ENCODE measurements at regions not wholly inside any gene's neighbourhood (a gene's known extent, or its start where the extent isn't known, plus 50 kb on each side); places are given as distances from the start of the nearest gene placed in this dataset.

DNA sequence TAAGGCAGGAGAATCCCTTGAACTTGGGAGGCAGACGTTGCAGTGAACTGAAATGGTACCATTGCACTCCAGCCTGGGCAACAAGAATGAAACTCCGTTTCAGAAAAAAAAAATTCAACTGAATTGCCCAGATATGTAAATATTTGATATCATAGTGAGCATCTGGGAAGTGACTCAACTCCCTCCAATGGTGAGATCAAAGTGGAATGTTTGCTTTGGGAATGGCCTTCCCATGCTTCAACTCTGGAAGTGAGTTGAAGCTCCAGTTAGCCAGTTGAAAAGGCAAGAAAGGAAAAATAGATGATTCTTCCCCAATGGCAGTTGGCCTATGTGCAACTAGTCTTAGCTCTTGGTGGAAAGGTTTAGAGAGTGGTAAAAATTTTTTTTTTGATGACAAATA, 131.6 kb upstream of the CMC1 start:
- TF ChIP-seq EP300 (conservative IDR thresholded peaks at IDR 0.05; ENCODE audit: poor library complexity, severe bottlenecking), result no peak
- TF ChIP-seq, protein P1, sequence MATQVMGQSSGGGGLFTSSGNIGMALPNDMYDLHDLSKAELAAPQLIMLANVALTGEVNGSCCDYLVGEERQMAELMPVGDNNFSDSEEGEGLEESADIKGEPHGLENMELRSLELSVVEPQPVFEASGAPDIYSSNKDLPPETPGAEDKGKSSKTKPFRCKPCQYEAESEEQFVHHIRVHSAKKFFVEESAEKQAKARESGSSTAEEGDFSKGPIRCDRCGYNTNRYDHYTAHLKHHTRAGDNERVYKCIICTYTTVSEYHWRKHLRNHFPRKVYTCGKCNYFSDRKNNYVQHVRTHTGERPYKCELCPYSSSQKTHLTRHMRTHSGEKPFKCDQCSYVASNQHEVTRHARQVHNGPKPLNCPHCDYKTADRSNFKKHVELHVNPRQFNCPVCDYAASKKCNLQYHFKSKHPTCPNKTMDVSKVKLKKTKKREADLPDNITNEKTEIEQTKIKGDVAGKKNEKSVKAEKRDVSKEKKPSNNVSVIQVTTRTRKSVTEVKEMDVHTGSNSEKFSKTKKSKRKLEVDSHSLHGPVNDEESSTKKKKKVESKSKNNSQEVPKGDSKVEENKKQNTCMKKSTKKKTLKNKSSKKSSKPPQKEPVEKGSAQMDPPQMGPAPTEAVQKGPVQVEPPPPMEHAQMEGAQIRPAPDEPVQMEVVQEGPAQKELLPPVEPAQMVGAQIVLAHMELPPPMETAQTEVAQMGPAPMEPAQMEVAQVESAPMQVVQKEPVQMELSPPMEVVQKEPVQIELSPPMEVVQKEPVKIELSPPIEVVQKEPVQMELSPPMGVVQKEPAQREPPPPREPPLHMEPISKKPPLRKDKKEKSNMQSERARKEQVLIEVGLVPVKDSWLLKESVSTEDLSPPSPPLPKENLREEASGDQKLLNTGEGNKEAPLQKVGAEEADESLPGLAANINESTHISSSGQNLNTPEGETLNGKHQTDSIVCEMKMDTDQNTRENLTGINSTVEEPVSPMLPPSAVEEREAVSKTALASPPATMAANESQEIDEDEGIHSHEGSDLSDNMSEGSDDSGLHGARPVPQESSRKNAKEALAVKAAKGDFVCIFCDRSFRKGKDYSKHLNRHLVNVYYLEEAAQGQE (IDR thresholded peaks at IDR 0.05; ENCODE audit: borderline replicate concordance), result no peak
- TF ChIP-seq, protein P2, sequence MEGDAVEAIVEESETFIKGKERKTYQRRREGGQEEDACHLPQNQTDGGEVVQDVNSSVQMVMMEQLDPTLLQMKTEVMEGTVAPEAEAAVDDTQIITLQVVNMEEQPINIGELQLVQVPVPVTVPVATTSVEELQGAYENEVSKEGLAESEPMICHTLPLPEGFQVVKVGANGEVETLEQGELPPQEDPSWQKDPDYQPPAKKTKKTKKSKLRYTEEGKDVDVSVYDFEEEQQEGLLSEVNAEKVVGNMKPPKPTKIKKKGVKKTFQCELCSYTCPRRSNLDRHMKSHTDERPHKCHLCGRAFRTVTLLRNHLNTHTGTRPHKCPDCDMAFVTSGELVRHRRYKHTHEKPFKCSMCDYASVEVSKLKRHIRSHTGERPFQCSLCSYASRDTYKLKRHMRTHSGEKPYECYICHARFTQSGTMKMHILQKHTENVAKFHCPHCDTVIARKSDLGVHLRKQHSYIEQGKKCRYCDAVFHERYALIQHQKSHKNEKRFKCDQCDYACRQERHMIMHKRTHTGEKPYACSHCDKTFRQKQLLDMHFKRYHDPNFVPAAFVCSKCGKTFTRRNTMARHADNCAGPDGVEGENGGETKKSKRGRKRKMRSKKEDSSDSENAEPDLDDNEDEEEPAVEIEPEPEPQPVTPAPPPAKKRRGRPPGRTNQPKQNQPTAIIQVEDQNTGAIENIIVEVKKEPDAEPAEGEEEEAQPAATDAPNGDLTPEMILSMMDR (IDR thresholded peaks at IDR 0.05; ENCODE audit: poor library complexity, severe bottlenecking), result no peak
- TF ChIP-seq POLR2AphosphoS5 (IDR thresholded peaks at IDR 0.05), result no peak
- TF ChIP-seq TAF1 (IDR thresholded peaks at IDR 0.05; ENCODE audit: low read depth), result no peak
